Ammon's horn (tissue), 1 donor: ENCODE measurements at regions not wholly inside any gene's neighbourhood (a gene's known extent, or its start where the extent isn't known, plus 50 kb on each side); places are given as distances from the start of the nearest gene placed in this dataset.

ENCODE experiments used
- DNase-seq: peaks from one replicate; pipeline ENCODE4 v3.0.0-alpha.2; 2016; ENCODE audit warnings: low spot score

DNA sequence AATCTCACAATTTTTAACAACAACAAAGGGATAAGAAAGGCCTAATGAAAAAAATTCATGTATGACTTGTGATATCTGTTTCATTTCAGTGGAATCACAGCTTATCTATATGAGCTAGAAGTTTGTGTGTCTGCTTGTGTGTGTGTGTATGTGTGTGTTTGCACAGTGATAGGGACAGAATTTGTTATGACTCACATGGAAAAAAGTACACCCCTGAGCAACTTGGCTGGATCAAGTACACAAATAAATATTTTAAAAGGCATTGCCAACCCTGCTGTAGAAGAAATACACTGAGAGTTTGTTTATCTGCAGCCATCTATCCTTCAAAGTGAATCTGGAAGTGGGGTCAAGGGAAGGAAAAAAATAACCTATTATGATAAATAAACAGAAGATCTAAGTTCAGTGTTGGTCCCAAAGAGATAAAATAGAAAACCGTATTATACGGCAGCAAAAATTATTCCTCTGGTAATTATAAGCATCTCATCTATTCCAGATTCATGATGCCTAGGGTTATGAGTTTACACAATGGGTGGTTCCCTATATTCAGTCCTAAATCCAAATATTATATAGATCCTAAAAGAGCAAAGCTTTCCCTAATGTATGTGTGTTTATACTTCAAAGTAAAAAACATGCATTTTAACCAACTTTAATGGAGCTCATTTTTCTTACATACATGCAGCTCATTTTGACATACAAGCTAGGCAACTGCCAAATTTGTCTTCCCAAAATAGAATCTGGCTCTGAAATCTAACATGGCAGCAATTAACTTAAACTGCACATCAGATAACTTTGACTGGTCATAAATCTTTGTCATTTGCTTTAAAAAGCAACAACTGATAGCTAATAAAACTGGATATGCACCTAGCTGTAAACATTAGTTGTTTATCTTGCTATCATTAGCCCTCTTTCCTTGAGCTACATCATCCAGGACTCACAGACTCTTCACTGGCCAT lies 420.6 kb downstream of the IRS1 start:
- DNase-seq: no peak

DNA sequence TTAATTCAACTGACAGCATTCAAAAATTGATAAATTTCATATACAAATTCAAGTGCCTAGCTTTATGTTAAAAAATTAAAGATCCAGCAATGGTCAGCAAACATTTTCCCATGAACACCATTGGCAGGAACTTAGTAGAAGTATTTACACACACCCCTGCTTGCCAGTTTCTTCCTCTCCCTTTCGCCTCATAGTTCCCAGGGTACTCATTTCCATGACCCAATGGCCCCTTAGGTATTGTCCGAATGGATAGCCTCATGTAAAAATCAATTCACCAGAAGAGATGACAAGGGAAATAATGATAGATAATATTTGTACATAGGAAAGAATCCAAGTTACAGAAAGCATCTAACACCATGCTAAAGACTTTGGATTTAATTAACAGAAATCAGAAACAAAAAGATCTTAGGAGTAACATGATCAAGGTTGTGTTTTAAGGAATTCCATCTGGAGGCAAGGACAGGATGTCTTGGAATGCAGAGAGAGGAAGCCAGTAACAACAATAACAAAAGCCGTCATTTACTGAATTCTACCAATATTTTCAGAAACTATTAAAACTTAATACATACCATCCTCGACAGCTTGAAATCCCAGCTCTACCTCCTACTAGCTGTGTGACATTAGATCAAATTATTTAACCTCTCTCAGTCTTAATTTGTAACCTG lies 423.0 kb downstream of the IRS1 start:
- DNase-seq: no peak

DNA sequence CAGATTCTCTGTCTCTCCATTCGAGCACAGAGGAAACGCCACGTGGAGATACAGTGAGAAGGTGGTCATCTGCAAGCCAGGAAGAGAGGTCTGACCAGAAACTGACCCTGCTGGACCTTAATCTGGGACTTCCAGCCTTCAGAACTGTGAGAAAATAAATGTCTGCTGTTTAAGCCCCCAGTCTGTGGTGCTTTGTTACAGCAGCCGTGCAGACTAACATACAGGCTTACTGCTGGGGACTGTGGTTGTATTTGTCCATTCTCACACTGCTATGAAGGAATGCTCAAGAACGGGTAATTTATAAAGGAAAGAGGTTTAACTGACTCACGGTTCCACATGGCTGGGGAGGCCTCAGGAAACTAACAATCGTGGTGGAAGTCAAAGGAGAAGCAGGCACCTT lies 432.7 kb downstream of the IRS1 start:
- DNase-seq: no peak

DNA sequence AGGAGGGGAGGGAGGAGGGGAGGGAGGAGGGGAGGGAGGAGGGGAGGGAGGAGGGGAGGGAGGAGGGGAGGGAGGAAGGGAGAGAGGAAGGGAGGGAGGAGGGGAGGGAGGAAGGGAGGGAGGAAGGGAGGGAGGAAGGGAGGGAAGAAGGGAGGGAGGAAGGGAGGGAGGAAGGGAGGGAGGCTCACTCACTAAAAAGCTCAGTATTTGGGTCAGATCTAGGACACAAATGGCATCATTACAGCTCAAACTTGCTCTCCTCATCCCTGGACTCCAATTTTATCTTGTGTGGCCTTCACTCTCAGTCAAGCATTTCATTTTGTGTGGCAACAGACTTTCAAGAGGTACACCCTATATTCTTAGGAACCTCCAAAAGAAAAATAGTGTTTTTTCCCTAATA lies 435.4 kb downstream of the IRS1 start:
- DNase-seq: no peak

DNA sequence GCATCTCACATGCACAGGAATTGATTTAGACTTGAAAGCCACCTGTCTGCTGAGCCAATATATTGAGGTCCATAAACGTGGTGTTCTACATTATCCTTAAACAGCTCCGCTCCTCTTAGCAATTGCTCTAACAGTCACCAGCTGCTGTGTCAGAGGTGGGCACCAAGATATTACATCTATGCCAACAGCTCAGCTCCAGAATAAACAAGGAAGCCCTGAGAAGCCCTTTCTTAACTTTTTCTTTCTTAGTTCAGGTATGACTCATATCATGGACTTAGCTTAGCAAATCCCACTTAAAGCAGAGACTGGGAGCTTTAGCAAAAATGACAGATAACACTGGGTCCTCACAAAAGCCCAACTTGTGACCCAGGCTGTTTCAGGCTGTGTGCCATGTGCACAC lies 436.6 kb downstream of the IRS1 start:
- DNase-seq: no peak

DNA sequence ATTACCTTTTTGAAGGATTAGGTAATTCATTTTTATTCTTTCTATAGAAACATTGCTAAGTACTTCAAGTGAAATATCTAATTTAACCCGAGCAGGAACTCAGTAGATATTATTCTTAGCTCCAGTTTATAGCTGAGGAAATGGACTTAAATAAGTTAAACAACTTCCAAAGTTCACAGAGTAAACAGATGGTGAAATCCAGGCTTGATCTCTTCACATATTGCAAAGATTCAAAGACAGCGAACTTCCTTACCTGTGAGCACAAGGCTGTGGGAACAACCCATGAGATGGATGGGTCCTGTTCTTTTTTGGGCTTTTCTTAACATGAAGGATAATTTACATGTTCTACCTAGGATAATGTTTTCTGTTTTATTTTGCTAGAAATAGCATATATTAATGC lies 439.0 kb downstream of the IRS1 start:
- DNase-seq: no peak

DNA sequence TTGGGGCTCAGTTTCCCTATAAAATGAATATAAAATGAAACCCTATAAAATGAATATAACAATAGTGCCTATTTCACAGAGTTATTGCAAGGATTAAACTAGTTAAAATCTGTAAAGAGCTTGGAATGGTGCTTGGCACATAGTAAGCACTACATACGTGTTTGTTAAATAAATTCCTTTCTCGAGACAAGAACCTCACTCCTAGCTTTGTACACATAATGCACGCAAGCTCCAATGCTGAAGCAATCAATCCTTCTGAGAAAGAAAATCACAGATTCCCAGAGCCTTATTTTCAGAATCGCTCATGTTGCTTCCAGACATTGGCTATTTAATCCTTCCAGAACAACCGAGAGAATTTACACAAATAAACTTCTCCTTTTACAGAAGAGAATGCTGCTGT lies 440.9 kb downstream of the IRS1 start:
- DNase-seq: no peak

DNA sequence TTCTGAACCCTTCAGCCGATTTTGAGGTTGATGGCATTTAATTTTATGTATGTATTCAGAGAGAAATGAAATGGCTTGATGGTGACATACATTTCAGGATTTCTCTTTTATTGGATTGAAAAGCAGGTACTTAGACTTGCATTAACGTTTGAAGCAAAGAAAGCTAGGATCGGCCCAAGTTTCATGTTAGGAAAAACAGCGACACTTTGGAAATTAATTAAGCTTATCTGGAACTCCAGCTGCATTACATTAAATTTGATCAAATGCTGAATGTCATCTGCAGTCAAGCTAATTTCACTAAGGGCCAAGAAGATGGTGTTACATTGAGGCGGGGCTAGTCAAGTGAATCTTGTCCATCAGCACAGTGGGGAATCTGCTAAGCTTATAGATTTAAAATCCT lies 441.8 kb downstream of the IRS1 start:
- no peak for DNase-seq

DNA sequence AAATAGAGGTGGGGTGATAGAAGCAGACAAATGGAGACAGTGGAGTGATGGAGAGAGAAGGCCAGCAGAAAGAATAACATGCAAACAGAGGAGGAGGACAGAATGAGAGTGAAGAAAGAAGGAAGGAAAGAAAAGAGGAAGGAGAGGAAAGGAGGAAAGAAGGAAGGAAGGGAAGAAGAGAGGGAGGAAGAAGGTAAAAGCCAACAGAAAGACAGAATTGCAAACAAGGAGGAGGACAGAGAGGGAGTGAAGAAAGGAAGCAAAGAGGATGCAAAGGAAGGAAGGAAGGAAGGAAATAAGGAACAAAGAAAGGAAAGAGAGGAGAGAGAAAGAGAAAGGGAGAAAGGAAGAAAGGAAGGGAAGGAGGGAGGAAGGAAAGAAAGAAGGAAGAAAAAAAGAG lies 444.0 kb downstream of the IRS1 start:
- no peak for DNase-seq

DNA sequence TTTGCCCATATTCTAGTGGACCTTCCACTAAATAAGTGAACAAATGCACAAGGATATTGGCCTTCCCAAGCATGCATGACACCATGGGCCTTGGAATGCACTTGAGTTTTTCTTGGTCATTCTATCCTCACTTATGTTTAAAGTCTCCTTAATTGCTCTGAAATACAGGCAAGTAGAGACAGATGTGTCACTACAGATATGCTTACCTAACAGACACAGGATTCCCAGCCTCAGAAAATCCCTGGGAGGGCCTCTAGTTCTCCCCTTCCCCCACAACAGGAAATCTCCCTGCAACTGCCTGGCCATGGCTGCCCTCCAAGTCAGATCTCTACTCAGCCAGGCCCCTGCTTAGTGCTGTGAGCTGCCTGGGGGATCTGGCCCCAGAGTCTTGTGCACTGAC lies 445.2 kb downstream of the IRS1 start:
- no peak for DNase-seq

DNA sequence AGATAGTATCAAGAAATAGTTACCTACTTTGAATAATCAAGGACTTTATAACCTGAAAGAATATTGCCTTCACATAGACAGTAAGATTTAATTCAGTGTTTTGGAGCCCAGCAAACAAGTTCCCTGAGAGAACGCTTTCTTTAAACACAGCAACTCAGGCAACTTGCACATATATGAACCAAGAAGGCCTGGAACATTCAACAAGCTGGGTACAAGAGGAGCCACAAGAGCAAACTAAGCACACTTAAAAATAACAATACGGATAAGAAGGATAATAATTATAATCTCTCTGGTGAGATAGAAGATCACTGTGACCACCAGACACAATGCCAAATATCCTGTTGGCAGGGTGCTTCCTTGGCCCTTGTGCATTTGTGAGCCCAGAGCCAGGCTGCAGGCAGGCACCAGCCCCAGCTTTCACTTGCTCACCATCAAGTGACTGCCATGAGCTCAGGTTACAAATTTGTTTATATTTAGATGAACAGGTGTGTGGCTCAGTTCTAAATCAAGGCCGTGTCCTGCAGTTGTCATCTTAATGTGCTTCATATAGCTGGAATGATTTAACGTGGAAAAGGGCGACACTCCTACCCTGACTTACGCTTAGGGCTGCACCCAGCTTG lies 446.6 kb downstream of the IRS1 start:
- DNase-seq: no peak

DNA sequence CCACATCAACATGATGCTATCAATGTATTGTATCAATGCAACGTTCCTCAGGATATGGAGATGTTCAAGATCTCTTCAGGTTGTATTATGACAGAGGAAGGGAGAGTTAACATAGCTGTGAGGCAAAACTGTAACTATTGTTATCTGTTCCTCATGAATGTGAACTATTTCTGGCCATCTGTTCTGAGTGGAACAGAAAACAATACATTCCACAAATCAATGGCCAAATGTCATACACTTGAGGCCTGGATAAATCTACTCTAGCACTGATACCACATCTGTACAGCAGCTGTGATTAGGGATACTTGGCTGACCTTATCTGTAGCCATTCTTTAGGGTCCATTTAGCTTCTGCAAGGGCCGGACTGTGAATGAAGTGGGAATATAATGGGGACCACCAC lies 447.9 kb downstream of the IRS1 start:
- no peak for DNase-seq

DNA sequence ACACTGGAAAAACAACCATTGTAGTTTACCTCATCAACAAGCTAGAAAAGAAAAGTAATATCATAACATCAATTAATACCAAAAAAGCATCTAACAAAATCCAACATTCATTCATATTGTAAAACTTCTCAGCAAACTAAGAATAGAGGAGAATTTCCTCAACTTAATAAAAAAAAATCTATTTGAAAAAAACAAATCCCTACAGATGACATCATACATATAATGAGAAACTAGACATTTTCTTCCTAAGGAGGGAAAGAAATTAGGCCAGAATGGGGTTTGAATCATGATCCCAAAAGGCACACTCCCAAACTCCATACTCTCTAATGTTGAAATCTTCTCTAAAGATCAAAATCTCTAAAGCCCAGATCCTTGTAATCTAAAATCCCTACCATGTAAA lies 460.0 kb downstream of the IRS1 start:
- DNase-seq: no peak

DNA sequence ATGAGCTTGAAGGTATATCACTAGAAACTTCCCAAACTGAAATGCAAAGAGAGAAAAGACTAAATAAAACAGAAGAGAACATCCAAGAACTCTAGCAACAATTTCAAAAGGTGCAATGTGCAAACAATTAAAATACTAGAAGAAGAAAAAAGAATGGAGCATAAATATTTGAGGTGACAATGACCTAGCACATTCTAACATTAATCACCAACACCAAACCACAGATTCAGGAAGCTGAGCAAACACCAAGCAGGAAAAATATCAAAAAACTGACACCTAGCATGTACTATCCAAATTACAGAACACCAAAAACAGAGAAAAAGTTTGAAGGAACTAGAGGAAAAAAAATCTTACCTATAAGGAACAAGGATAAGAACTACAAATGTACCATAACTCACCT lies 460.8 kb downstream of the IRS1 start:
- DNase-seq: no peak

DNA sequence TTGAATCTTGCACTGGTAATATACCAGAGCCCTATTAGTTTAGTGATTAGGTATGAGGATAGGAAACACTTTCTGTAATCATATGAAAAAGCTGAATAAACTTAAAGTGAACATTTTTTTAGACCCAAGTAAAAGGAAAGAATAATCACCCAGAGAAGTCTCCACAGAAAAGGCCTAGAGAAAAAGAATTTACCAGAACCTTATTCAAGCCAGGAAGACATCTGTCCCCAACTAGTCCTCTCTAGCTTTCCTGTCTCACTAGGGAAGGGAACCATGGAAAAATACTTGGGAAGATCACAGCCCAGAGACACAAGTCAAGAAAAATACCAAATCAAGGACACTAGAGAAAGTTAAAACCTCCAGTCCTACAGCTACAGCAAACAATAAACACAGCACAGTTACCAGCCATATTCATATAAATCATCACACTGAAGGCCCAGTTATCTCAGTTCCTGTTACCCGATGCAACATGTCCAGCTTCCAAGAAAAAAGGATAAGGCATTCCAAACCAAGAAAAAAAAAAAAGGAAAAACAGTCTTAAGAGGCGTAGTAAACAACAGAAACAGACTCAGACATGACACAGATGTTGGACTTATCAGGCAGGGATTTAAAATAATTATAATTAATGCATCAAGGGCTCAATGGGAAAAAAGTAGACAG lies 461.5 kb downstream of the IRS1 start:
- no peak for DNase-seq

DNA sequence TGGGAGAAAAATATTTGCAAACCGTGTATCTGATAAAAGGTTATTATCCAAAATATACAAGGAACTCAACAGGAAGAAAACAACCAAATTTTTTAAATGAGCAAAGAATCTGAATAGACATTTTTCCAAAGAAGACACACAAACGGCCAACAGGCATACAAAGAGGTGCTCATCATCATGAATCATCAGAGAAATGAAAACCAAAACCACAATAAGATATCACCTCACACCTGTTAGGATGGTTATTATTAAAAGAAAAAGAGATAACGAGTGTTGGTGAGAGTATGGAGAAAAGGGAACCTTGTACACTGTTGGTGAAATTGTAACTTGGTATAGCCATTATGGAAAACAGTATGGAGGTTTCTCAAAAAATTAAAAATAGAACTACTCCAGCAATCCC lies 463.3 kb downstream of the IRS1 start:
- DNase-seq: no peak

DNA sequence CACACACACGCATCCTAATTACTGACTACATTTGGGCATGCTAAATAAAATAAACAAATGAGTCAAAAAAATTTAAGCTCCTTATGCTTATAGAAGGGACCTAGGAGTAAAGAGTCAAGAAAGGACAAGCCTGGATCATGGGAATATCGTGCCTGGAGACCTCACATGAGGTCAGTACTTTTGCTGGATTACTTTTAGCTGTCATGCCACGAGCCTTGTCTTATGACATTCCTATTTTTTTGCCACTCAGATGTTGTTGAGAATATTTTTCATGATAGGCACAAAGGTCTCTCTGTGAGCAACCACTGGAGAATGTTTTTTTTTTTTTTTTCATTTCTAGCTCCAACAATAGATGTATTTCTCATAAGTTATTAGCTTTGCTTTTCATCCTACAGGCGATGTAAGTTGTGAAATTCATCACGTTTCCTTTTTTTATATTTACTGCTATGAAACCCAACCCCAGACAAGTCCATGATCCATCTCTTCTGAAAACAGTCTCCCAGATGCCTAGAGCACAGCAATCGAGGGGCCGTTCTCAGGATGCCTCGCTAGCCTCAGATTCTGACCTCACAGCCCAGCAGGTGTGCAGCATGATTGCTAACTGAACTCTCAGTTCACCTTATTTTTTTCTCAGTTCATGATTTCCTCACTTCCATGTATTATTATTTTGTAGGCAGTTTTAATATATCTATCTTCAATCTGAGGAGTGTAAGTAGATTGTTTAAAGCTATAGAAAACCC lies 464.5 kb downstream of the IRS1 start:
- no peak for DNase-seq

DNA sequence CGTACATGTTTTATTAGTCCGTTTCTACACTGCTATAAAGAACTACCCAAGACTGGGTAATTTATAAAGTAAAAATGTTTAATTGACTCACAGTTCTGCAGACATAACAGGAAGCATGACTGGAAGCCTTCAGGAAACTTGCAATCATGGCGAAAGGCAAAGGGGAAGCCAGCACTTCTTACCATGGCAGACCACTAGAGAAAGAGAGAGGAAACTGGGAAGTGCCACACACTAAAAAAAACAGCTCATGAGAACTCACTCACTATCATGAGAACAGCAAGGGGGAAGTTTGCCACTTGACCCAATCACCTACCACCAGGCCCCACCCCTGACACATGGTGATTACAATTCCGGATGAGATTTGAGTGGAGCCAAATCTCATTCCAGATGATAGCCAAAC lies 466.2 kb downstream of the IRS1 start:
- no peak for DNase-seq

DNA sequence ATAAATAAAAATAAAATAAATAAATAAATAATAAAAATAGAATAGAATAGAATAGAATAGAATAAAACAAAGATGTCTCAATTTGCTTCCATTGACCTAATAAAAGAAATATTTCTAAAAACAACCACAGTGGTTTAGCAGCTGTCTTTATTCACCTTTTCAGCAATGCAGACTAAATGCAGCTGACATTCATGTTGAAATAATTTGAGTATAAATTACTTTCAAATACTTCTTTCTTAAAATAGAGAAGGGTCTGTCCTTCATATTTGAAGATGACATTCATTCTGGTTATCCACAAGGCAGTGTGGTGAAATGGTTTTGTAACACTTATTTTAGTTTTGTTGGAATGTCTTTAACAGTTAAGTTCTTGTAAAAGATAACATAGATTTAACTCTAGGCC lies 469.4 kb downstream of the IRS1 start:
- no peak for DNase-seq

DNA sequence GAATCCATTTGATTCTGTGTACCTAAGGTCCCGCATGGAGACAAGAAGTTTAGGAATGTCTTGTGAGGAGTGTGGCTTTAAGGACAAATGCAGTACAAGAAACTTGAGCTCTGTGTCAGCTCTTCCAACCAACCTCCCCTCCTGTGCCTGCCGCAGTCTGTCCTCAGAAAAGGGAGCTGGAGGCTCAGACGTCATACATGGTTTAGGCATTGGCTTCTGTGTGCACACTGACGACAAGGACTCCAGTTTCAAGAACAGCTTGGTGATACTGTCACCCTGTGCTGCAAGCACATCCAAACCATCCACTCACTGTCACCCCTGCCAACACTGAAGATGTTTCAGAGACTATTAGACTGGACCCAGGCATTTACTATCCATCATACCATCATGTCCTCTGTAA lies 470.4 kb downstream of the IRS1 start:
- DNase-seq: no peak

DNA sequence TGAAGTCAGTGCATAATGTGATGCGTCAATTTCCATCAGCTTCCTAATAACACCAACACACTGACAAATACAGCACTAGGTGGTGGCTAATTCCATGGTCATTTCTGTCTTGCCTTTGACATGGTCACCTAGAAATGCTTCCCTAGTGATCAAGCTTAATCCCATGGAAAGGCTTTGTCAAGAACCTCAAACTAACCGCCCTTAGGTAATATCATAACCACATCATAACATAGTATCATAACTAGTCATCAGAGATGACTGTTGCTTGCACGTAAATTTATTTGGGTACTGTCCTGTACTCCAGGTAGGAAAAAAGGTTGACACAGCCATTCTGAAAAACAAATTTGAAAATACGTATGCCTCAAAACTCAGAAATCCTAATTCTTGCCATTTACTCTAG lies 471.8 kb downstream of the IRS1 start:
- no peak for DNase-seq

DNA sequence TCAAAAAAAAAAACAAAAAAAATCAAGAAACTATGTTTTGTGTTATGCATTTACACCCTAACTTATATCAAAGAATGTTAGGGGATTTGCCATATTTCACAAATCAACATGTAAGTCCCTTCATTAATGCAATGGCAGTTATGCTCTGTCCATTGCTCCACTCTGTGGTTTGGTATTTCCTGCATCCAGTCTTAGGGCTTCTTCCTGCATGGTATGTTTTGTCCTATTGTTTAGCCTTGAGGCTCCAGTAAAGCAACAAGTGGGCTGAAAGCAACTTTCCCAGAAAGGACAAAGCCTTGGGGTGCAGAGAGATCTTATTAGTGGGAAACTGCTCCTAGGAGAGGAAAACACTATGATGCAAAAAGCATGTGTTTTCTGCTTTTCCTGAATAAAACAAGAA lies 474.1 kb downstream of the IRS1 start:
- no peak for DNase-seq
